DMS79 treated with DMSO at 0.1 percent for 48 hours (cell line): ENCODE measurements at regions not wholly inside any gene's neighbourhood (a gene's known extent, or its start where the extent isn't known, plus 50 kb on each side); places are given as distances from the start of the nearest gene placed in this dataset.

ENCODE experiments used
- DNase-seq: peaks from one replicate; lab custom pipeline; 2025; lab: John Stamatoyannopoulos, UW

- DNase-seq, result no peak
These were observed 108.8 kb downstream of the SQOR start for GRCh38 chr15:45743426-45744235.

GRCh38 chr15:45744236-45744589 lies 109.4 kb downstream of the SQOR start:
- DNase-seq, result no peak

- no peak for DNase-seq
These were observed 112.6 kb downstream of the SQOR start for GRCh38 chr15:45747426-45747825.

- no peak for DNase-seq
These were observed 116.8 kb downstream of the SQOR start for GRCh38 chr15:45751629-45752028.

DNA sequence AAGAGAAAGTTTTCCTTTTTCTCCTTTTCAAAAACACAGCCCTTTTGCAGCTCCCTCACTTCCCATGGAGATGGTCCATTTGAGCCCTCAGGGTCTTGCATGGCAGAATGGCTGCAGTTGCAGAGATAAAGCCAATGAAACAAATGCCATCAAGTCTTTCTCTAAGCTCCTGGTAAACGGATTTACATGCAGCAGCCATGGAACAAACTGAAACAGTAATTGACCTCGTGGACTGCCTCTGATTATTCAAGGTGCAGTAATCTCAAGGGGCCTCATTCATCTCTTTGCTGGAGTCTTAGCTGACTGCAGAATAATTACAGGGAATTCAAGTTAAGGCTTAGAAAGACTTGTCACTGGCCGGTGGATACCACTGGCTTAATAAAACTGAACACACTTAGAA lies 125.1 kb downstream of the SQOR start:
- DNase-seq, result no peak

GRCh38 chr15:45762726-45763125 lies 127.9 kb downstream of the SQOR start:
- no peak for DNase-seq

GRCh38 chr15:45763170-45763869 lies 128.5 kb downstream of the SQOR start:
- DNase-seq, result no peak

- DNase-seq, result no peak
These were observed 138.3 kb downstream of the SQOR start for GRCh38 chr15:45773149-45773548.

- DNase-seq, result no peak
These were observed 141.9 kb downstream of the SQOR start for GRCh38 chr15:45776772-45777171.

DNA sequence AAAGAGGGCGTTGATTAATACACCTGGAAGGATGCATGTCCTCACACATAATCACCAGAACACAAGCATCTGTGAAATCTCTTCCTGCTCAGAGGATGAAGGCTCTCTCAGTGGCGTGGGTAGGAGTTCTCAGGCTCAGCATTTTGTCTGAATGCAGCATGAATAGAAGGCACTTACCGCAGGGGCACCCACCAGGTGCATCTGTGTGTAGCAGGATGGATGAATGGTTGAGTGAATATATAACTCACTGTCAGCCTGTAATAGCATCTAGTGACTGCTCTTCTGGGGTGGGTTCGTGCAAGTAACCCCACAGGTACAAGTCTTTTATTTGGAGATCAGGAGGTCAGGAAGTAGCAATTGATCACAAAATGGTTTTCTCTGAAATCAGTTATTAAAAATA lies 143.0 kb downstream of the SQOR start:
- DNase-seq, result no peak

- DNase-seq, result no peak
These were observed 145.5 kb downstream of the SQOR start for GRCh38 chr15:45780352-45780751.

- DNase-seq, result no peak
These were observed 149.8 kb downstream of the SQOR start for GRCh38 chr15:45784656-45785055.

DNA sequence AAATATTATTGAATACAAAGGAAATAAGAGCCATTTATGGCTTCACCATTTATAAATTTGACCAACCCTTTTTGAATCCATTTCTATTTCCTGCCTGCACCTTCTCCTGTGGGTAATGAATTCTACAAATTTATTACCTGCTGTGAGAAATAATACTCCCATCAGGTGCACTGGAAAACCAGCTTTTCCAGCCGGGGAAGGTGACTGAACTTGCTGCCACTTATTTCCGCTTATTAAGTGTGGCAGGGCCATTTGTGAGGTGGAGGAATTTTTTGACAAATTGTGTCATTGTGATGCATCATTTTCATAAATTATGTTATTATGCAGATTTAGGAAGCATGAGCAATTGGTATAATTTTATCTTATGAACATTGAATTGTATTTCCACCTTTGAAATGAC lies 151.1 kb downstream of the SQOR start:
- no peak for DNase-seq

GRCh38 chr15:45790325-45790943 lies 155.6 kb downstream of the SQOR start:
- no peak for DNase-seq

- no peak for DNase-seq
These were observed 159.5 kb downstream of the SQOR start for GRCh38 chr15:45794304-45794703.

GRCh38 chr15:45794712-45795439 lies 160.0 kb downstream of the SQOR start:
- DNase-seq, result peak; percentile 32

GRCh38 chr15:45795440-45796069 lies 160.7 kb downstream of the SQOR start:
- DNase-seq, result peak; percentile 54

DNA sequence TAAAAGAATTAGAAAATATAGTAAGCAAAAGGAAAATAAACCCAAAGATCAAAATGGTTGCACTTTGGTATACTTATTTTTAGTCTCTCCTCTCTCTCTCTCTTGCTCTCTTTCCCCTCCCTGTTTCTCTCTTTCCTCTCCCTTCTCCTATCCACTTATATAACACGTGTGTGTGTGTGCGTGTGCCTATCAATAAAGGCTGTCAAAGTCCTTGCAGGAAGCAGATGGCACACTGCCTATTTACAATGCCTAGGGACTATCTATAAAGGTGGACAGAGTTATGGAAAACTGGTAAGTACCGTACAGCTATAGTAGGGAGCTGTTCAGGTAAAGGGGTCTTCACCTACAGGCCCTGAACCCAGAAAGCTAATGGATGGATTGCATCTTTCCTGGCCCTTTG lies 161.6 kb downstream of the SQOR start:
- DNase-seq, result no peak

- DNase-seq, result no peak
These were observed 164.7 kb downstream of the SQOR start for GRCh38 chr15:45799508-45799907.

DNA sequence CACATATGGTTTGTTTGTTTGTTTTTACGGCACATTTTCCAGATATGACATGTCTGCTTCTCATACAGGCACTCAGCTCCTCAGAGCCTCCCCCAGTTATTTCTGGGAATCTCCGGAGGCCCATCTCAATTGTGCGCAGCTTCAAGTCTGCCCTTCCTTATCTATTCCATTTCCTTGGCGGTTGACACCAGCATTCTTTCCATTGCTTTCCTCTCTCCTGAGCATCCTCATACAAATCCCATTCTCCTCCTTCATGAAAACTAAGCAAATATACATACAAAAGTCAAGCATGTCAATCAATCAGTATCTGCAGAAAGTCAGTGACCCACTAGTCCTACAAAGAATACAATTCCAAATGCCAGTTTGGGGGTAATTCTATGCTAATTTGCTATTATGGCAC lies 166.7 kb downstream of the SQOR start:
- no peak for DNase-seq

- DNase-seq, result peak; percentile 21
These were observed 167.3 kb downstream of the SQOR start for GRCh38 chr15:45802140-45802539.

- no peak for DNase-seq
These were observed 169.2 kb downstream of the SQOR start for GRCh38 chr15:45804028-45804427.
